Right lobe of liver (tissue), 4 donors: ENCODE measurements at regions not wholly inside any gene's neighbourhood (a gene's known extent, or its start where the extent isn't known, plus 50 kb on each side); places are given as distances from the start of the nearest gene placed in this dataset.

ENCODE experiments used
- CTCF ChIP-seq, 4 donors: fragments of 200-600 bp in 3 of 4; fragments of 450-650 bp in 1 of 4; IDR thresholded peaks; one replicate each; pipeline versions ENCODE4 v1.5.1 to v1.8.0; 2016 to 2022; ENCODE audit warnings: antibody characterized with exemption in 4 of 4, mild to moderate bottlenecking in 2 of 4
- POLR2A ChIP-seq: fragments of 450-650 bp; IDR thresholded peaks from one replicate; pipeline ENCODE4 v1.6.1; 2017; ENCODE audit warnings: antibody characterized with exemption, mild to moderate bottlenecking
- donor health status: DM: no; HTN: no; CAD: no.
- donor health status: DM: no; HTN: no; CAD: no.
- donor health status: DM: no; HTN: yes; CAD: no.

- TF ChIP-seq CTCF (IDR thresholded peaks at IDR 0.05) (no peak), POLR2A (no peak)
Measured at GRCh38 chr6:19270616-19271015, 566.6 kb upstream of the ID4 start.
